IMR-90 (cell line): ENCODE measurements at regions not wholly inside any gene's neighbourhood (a gene's known extent, or its start where the extent isn't known, plus 50 kb on each side); places are given as distances from the start of the nearest gene placed in this dataset.

ENCODE experiments used
- BHLHE40 ChIP-seq: fragments of 150-350 bp; IDR thresholded peaks from 2 replicates; pipeline ENCODE4 v1.6.1; 2016; ENCODE audit warnings: mild to moderate bottlenecking, low read depth, low read length
- CEBPB ChIP-seq: IDR thresholded peaks from 2 replicates; pipeline ENCODE4 v1.6.1; 2012; ENCODE audit warnings: low read depth, low read length, improper control_type of control experiment
- FOS ChIP-seq: fragments of 150-350 bp; IDR thresholded peaks from 2 replicates; pipeline ENCODE4 v1.6.1; 2016; ENCODE audit warnings: low read depth, low read length
- MXI1 ChIP-seq: IDR thresholded peaks from 2 replicates; pipeline ENCODE4 v1.6.1; 2012; ENCODE audit warnings: low read depth, mild to moderate bottlenecking, low read length, moderate library complexity, borderline replicate concordance
- NFE2L2 ChIP-seq: fragments of 150-350 bp; IDR thresholded peaks from 2 replicates; pipeline ENCODE4 v1.6.1; 2016; ENCODE audit warnings: low read depth, mild to moderate bottlenecking, low read length
- POLR2A ChIP-seq: IDR thresholded peaks from 2 replicates; pipeline ENCODE4 v1.6.1; 2012; ENCODE audit warnings: mild to moderate bottlenecking, low read depth, low read length
- RAD21 ChIP-seq: IDR thresholded peaks from 2 replicates; pipeline ENCODE4 v1.6.1; 2012; ENCODE audit warnings: low read length, improper control_type of control experiment
- RCOR1 ChIP-seq: IDR thresholded peaks from 2 replicates; pipeline ENCODE4 v1.6.1; 2012; ENCODE audit warnings: mild to moderate bottlenecking, low read length, improper control_type of control experiment; ENCODE audit not compliant: insufficient replicate concordance
- RFX5 ChIP-seq: IDR thresholded peaks from 2 replicates; pipeline ENCODE4 v1.8.0; 2012; ENCODE audit warnings: low read depth, mild to moderate bottlenecking, low read length, moderate library complexity
- SMC3 ChIP-seq: fragments of 150-350 bp; IDR thresholded peaks from 2 replicates; pipeline ENCODE4 v1.6.1; 2016; ENCODE audit warnings: low read depth, mild to moderate bottlenecking, antibody characterized with exemption, low read length, moderate library complexity
- TF ChIP-seq, protein P1 (sequence below): conservative IDR thresholded peaks from 2 replicates; pipeline ENCODE4 v1.5.1; 2012; ENCODE audit warnings: mild to moderate bottlenecking, low read depth, low read length, improper control_type of control experiment
- TF ChIP-seq, protein P2 (sequence below): fragments of 150-350 bp; IDR thresholded peaks from 2 replicates; pipeline ENCODE4 v1.6.1; 2017; ENCODE audit warnings: mild to moderate bottlenecking, antibody characterized with exemption, low read length, low read depth

DNA sequence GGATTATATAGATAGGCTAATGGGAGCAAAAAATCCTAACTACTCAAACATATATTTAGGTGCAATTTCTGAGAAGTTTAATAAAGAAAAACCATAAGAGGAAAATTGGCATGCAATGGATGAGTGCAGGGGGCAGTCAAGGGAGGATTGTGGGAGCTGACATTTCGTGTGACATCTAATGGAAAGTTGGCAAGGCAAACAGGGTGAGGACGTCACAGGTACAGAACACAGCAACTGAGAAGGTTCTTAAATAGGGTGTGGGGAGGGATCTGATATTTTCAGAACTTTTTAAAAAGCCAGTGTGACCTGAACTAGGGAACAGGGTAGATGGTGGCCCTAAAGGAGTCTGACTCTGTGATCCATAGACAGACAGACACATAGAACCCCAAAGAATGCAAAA is 194.9 kb upstream of the GLI3 start:
- TF ChIP-seq, protein P1, sequence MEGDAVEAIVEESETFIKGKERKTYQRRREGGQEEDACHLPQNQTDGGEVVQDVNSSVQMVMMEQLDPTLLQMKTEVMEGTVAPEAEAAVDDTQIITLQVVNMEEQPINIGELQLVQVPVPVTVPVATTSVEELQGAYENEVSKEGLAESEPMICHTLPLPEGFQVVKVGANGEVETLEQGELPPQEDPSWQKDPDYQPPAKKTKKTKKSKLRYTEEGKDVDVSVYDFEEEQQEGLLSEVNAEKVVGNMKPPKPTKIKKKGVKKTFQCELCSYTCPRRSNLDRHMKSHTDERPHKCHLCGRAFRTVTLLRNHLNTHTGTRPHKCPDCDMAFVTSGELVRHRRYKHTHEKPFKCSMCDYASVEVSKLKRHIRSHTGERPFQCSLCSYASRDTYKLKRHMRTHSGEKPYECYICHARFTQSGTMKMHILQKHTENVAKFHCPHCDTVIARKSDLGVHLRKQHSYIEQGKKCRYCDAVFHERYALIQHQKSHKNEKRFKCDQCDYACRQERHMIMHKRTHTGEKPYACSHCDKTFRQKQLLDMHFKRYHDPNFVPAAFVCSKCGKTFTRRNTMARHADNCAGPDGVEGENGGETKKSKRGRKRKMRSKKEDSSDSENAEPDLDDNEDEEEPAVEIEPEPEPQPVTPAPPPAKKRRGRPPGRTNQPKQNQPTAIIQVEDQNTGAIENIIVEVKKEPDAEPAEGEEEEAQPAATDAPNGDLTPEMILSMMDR, result no peak
- no peak for TF ChIP-seq RCOR1
- TF ChIP-seq BHLHE40, result no peak
- no peak for TF ChIP-seq POLR2A
- TF ChIP-seq CEBPB, result no peak
- no peak for TF ChIP-seq MXI1
- TF ChIP-seq RAD21, result no peak
- no peak for TF ChIP-seq NFE2L2
- TF ChIP-seq FOS, result no peak
- TF ChIP-seq RFX5, result no peak
- TF ChIP-seq, protein P2, sequence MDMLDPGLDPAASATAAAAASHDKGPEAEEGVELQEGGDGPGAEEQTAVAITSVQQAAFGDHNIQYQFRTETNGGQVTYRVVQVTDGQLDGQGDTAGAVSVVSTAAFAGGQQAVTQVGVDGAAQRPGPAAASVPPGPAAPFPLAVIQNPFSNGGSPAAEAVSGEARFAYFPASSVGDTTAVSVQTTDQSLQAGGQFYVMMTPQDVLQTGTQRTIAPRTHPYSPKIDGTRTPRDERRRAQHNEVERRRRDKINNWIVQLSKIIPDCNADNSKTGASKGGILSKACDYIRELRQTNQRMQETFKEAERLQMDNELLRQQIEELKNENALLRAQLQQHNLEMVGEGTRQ, result no peak
- TF ChIP-seq SMC3, result no peak
